MCF 10A (cell line): ENCODE measurements at regions not wholly inside any gene's neighbourhood (a gene's known extent, or its start where the extent isn't known, plus 50 kb on each side); places are given as distances from the start of the nearest gene placed in this dataset.

Experiments used
- BruUV-seq: library from RNA; stranded (reverse); fragments of 400-500 nt; replicated peaks from 2 replicates; lab custom pipeline; 2021; lab: Mats Ljungman, UMichigan
- CTCF ChIA-PET: fragments of 300-600 bp; sonication (Branson Sonifier 250); formaldehyde crosslinking; extraction: SDS; loops from one replicate; lab custom pipeline; 2021; ENCODE audit warnings: antibody characterized with exemption, inconsistent platforms; lab: Yijun Ruan, JAX
- POLR2A ChIA-PET: fragments of 300-600, 350-650 bp; sonication (Branson Sonifier 250); formaldehyde crosslinking; extraction: SDS; loops from one replicate; lab custom pipeline; 2020; ENCODE audit warnings: antibody characterized with exemption, inconsistent platforms; lab: Yijun Ruan, JAX
- DNase-seq: peaks from one replicate; pipeline ENCODE4 v3.0.0-alpha.2; 2018; ENCODE audit not compliant: unreplicated experiment
- H3K27ac Mint-ChIP-seq: one replicate; pipeline ENCODE4 v1.8.0; 2022; ENCODE audit warnings: mild to moderate bottlenecking, low read depth, mixed read lengths; ENCODE audit not compliant: unreplicated experiment
- H3K27me3 Mint-ChIP-seq: one replicate; pipeline ENCODE4 v1.8.0; 2022; ENCODE audit warnings: mixed read lengths; ENCODE audit not compliant: insufficient read depth, unreplicated experiment
- H3K36me3 Mint-ChIP-seq: one replicate; pipeline ENCODE4 v1.8.0; 2022; ENCODE audit warnings: mild to moderate bottlenecking, moderate library complexity, mixed read lengths; ENCODE audit not compliant: insufficient read depth, unreplicated experiment
- H3K4me1 Mint-ChIP-seq: one replicate; pipeline ENCODE4 v1.8.0; 2022; ENCODE audit warnings: mixed read lengths; ENCODE audit not compliant: insufficient read depth, unreplicated experiment
- H3K4me3 Mint-ChIP-seq: one replicate; pipeline ENCODE4 v1.8.0; 2022; ENCODE audit warnings: mild to moderate bottlenecking, moderate library complexity, mixed read lengths; ENCODE audit not compliant: unreplicated experiment
- H3K9me3 Mint-ChIP-seq: one replicate; pipeline ENCODE4 v1.8.0; 2022; ENCODE audit warnings: mixed read lengths; ENCODE audit not compliant: unreplicated experiment
- CTCF ChIP-seq: fragments of 200-600 bp; IDR thresholded peaks from one replicate; pipeline ENCODE4 v1.8.0; 2022; ENCODE audit warnings: antibody characterized with exemption, mild to moderate bottlenecking; ENCODE audit not compliant: unreplicated experiment
- intact Hi-C: fragments of 100-400 bp; cut with micrococcal nuclease; formaldehyde crosslinking; loops from 2 replicates; pipeline ENCODE4 v1.14.1; 2022

GRCh38 chr16:85971902-85972638 lies 73.1 kb downstream of the IRF8 start:
- no peaks in the 10 kb centered on the region for H3K4me1 Mint-ChIP-seq
- CTCF ChIA-PET, result interaction anchor here (1.0 kb wide), 1 partner anchor 151 kb away, joined by 3 read pairs; no protein-coding TSS in a partner anchor
- H3K27ac Mint-ChIP-seq, result no peak overlapping the region
- POLR2A ChIA-PET, result no interaction called here
- H3K27me3 Mint-ChIP-seq, result peaks cover 65% of the 10 kb centered on the region
- DNase-seq, result no peak
- no peak overlapping the region for H3K4me3 Mint-ChIP-seq
- intact Hi-C loops, result no loop called here
- BruUV-seq, result no TSS peak
- H3K36me3 Mint-ChIP-seq, result no peaks in the 10 kb centered on the region
- no peak for TF ChIP-seq CTCF
- peaks cover 7% of the 10 kb centered on the region for H3K9me3 Mint-ChIP-seq

GRCh38 chr16:85974428-85975375 lies 75.7 kb downstream of the IRF8 start:
- no TSS peak for BruUV-seq
- H3K9me3 Mint-ChIP-seq, result peaks cover 7% of the 10 kb centered on the region
- ChIA-PET CTCF (interaction anchor here (1.2 kb wide), 1 partner anchor 12 kb away, joined by 5 read pairs; no protein-coding TSS in a partner anchor), POLR2A (no interaction called here)
- TF ChIP-seq CTCF, result no peak
- no peak for DNase-seq
- H3K4me1 Mint-ChIP-seq, result no peaks in the 10 kb centered on the region
- H3K36me3 Mint-ChIP-seq, result no peaks in the 10 kb centered on the region
- no peak overlapping the region for H3K27ac Mint-ChIP-seq
- H3K4me3 Mint-ChIP-seq, result no peak overlapping the region
- H3K27me3 Mint-ChIP-seq, result peaks cover 65% of the 10 kb centered on the region
- intact Hi-C loops, result no loop called here

GRCh38 chr16:85975451-85975981 lies 76.6 kb downstream of the IRF8 start:
- no peaks in the 10 kb centered on the region for H3K4me1 Mint-ChIP-seq
- POLR2A ChIA-PET, result no interaction called here
- intact Hi-C loops, result no loop called here
- CTCF ChIA-PET, result interaction anchor here (0.6 to 1.2 kb wide), 2 partner anchors 11 to 360 kb away, joined by 3 to 5 read pairs; no protein-coding TSS in a partner anchor
- no peaks in the 10 kb centered on the region for H3K36me3 Mint-ChIP-seq
- H3K9me3 Mint-ChIP-seq, result peaks cover 7% of the 10 kb centered on the region
- no peak overlapping the region for H3K4me3 Mint-ChIP-seq
- no TSS peak for BruUV-seq
- H3K27ac Mint-ChIP-seq, result no peak overlapping the region
- peaks cover 65% of the 10 kb centered on the region for H3K27me3 Mint-ChIP-seq
- no peak for DNase-seq
- no peak for TF ChIP-seq CTCF
